GM19463 (cell line): ENCODE measurements at regions not wholly inside any gene's neighbourhood (a gene's known extent, or its start where the extent isn't known, plus 50 kb on each side); places are given as distances from the start of the nearest gene placed in this dataset.

Source experiments
- ATAC-seq: cut with Tn5 transposase; IDR thresholded peaks from one replicate; pipeline ENCODE4 v1.9.1; 2021; ENCODE audit warnings: mild to moderate bottlenecking, moderate library complexity; ENCODE audit not compliant: unreplicated experiment

DNA sequence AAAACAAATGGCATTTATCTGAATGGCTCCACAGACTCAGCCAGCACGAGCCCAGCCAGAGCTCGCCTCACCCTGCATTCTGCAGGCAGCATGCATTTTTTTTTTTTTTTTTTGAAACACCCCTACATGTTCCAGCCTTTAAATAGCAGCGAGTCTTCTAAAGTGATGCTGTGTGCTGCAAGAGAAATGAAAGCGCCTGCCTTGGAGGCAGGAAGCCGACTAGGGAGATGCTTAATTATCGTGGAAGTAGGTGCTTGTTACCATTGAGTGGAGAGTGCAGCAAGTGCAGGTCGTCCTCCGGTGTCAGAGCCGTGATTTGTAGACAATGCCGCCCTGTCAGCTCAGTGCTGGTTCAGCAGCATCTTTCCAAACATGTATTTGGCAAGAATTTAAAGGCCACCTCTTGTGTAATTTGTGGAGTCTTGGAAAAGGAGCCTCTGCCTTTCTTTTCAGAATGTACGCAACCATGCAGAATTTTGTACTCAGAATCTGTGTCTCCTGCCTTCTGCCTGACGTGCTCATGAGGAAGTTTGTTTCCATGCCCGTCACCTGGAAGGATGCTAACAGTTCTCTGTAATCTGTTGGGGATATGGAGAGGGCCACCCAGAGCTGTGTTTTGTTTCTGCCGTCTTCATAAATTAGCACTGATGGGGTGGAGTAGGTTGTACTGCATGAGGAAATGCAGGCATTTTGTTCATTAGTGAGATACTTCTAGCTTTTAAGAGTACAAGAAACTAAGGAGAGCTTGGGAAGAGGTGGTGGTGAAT, 345.9 kb upstream of the RGS6 start:
- no peak for ATAC-seq

DNA sequence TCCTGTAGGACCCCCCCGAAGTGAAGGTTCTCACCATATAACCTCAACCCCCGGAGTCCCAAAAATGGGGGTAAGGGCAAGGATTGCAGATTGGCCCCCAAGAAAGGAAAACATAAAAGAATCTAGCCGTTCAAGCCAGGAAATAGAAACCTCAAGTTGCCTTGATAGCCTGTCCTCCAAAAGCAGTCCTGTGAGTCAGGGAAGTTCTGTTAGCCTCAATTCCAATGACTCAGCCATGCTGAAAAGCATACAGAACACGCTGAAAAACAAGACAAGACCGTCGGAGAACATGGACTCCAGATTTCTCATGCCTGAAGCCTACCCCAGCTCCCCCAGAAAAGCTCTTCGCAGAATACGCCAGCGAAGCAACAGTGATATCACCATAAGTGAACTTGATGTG, 344.2 kb upstream of the RGS6 start:
- no peak for ATAC-seq

DNA sequence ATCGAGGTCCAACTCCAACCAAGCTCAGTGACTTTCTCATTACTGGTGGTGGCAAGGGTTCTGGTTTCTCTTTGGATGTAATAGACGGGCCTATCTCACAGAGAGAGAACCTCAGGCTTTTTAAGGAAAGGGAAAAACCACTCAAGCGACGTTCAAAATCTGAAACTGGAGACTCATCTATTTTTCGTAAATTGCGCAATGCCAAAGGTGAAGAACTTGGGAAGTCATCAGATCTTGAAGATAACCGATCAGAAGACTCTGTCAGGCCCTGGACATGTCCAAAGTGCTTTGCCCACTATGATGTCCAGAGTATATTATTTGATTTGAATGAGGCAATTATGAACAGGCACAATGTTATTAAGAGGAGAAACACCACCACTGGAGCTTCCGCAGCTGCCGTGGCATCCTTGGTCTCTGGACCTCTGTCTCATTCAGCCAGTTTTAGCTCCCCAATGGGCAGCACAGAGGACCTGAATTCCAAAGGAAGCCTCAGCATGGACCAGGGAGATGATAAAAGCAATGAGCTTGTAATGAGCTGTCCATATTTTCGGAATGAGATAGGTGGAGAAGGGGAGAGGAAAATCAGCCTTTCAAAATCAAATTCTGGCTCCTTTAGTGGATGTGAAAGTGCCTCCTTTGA, 343.5 kb upstream of the RGS6 start:
- ATAC-seq: no peak

DNA sequence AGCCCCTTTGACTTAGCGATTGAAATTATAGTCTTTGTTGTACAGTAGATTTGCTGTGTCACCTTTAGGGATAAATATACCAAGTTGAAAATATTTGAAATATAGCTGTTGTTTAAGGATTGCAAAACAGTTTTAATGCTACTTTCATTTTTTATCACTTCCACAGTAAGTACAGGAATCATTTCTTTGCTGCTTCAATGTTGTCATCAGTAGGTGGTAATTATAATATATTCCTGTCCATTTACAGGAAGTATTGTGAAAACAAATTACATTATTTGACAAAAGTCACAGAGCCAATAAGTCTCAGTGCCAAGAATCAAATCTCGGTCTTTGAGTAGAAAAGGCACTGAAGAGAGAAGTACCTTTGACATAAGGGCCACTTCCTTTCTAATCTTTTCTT, 342.6 kb upstream of the RGS6 start:
- ATAC-seq: no peak

DNA sequence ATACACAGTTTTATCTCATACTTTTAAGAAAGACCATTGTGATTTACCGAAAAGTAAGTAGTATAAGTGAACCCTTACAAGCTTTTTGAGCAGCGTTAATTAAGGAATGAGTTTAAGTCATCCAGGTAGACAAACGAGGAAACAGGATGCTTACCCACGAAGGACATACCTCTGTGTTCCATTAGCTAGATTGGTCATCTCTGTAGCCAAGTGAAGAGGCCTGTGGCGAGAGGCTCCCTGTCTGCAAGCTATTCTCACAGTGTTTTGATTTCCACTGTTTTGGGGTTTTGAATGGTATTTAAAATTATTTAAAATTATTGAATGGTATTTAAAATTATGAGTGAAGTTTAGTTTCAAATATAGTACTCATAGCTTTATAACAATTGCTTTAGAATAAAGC, 342.1 kb upstream of the RGS6 start:
- ATAC-seq: no peak

DNA sequence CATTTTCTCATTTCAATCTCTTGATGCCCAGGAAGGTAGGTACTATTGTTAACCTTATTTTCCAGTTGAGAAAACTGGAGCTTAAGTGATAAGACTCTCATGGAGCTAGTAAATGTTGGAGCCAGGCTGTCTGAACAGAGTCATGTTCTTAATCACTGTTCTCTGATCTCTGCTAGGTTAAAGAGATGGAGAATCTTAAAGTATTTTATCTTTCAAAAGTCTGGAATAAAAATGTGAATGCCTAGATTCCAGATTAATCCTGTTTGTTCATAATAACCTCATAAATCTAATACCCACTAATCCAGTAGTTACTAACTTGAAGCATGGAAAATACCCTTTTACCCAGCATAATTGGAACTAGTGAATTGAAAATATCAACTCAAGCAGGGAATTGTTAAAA, 341.0 kb upstream of the RGS6 start:
- no peak for ATAC-seq

DNA sequence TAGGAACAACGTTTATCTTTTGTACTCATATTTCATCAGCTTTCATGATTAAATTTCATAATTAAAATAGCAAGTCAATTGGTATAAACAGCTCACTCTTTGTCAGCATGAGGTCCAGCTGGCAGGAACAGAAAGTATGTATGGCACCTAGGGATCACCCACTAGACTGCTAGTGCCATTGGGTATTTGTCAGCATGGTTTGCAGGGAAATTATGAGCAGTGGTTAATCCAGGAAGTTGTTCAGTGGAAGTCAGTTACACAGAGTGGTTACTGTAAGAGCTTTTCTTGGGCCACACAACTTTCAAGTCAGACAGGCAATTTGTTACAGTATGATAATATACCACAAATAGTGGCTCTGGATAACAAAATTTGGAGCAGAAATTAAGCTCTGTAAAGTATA, 340.3 kb upstream of the RGS6 start:
- ATAC-seq: no peak

DNA sequence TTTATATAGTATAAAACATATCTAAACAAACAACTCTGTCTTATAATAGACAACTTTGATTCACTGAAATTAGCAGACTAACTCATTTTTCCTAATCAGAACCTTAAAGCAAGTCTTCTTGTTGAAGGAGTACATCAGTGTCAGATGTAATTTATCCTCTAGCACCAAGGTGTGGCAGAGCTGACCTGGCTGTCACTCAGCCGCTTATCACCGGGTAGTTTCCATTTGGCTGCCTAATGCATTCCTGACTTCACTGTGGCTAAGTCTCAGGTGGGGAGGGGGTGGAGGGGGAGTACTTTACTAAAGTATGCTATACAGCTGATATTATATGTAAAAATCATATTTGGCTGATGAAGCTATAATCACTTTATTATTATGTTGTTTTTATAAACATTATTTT, 339.9 kb upstream of the RGS6 start:
- ATAC-seq: no peak

DNA sequence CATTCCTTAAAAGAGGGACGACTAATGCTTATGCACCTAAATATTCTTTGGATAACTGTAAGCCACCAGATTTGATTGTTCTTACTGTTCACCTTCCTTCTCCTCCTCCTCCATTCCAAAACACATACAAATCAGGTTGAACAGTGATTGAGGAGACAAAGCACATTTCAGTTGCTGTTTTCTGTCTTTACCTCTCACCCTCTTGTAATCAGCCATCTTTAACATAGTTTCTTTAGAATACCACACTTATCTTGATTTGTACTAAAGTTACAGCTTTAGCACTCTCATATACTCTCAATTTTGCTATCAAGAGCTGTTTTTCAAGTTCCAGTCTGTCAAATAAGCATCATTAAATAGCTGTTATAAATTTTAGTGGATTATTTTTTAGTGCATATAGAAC, 338.3 kb upstream of the RGS6 start:
- ATAC-seq: no peak

DNA sequence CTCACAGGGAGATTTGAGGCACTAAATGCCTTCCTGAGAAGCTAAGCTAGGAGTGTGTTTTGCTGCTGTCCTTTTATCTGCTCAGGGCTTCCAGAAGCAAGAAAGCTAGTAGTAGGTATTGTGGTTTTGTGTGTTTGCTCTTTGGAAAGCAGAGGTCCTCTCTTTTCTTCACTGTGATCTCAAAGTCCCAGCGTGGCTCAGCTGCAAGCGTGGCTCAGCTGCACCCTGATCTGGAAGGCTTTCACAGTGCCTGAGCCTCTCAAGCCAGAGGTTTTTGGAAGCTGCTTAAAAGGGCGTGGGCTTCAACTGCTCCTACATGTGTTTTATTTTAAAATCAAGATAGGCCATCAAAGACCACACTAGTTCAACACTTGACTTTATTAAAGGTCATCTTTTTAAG, 337.4 kb upstream of the RGS6 start:
- ATAC-seq: no peak

DNA sequence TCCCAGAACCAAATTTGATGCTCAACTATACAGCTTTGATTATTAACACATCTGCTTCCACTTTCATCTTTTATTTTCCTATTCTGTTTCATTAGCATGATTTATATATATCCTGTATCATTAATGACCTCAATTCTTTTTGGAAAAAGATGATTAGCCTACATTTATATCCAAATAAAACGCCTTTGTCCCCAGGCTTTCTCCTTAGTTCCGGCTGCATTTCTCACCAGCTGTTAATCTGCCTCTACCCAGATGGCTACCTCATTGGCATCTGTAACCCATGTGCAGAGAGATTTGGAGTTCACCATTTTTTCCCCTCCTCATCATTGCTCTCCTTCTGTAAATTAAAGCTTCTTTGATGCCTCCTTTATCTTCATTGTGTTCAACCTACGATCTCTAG, 336.8 kb upstream of the RGS6 start:
- ATAC-seq: no peak

DNA sequence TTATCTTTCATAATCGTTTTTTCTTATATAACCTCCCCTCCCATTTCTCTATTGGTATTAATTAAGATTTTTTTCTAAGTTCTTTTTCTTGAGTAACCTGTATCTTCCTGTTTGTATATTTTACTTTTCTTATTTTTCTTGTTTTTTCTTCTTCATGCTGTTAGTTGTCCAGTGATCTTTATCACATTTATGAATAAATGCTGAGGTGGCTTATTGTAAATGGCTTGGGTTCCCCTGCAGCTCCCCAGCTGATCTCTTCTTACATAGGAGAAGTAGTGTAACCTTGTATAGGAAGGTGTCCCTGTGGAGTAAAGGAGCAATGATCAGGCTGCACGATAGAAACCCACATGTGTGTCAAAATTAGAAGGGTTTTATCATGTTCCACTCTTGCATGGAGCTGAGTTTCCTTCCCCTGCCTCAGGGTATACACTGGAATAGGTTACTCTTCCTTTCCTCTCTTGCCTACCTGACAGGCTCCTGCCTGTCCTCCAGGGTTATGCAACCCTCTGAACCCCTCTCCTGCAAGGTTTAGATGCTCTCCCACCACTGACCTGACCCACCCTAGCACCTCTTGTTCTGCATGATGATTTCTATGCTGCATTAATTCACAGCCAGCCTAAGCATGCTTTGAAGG, 334.8 kb upstream of the RGS6 start:
- peak; percentile 9 for ATAC-seq

DNA sequence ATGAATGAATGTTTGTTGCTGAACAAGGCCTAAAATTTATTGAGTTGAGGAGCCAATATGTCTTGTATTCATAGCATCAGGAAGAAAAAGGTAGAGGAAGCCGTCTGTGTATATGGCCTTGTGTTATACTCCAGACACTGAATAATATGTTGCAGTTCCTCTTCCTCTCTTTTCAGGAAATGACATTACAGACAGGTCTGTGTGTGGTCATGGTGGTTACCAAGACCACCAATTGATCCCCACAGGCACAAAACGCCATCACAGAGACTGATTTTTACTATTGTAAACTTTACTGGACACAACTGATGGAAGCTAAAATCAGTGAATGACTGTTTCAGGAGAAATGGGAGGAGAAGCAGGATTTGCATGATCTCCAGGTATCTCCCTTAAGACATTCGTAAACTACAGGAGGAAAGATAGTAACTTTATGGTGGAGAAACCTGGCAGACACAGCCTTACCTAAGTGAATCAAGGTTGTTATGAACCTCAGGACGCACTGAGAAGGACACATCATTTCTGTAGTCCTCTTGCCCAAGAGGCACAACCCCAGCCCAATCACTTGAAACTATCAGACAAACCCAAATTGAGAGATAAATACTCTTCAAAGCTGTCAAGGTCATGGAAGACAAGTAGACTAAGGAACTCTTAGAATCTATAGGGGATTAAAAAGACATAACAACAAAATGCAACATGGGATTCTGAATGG, 334.1 kb upstream of the RGS6 start:
- ATAC-seq: peak; percentile 74

DNA sequence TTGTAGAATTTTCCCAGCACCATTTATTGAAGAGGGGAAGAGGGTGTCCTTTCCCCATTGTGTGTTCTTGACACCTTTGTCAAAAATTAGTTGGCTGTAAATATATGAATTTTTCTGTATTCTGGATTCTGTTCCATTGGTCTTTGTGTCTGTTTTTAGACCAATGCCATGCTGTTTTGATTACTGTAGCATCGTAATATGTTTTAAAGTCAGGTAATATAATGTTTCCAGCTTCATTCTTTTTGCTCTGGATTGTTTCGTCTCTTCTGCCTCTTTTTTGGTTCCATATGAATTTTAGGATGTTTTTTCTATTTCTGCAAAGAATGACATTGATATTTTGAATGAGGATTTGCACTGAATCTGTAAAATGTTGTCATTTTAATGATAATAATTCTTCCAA, 331.9 kb upstream of the RGS6 start:
- no peak for ATAC-seq

DNA sequence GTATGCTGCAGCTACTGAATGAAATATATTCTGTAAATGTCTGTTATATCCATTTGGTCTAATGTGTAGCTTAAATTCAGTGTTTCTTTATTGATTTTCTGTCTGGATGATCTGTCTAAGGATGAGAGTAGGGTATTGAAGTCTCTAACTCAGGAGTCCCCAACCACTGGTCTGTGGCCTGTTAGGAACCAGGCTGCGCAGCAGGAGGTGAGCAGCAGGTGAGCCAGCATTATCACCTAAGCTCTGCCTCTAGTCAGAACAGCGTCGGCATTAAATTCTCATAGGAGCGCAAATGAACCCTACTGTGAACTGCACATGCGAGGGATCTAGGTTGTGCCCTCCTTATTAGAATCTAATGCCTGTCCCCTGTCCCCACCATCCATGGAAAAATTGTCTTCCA, 329.7 kb upstream of the RGS6 start:
- ATAC-seq: no peak

DNA sequence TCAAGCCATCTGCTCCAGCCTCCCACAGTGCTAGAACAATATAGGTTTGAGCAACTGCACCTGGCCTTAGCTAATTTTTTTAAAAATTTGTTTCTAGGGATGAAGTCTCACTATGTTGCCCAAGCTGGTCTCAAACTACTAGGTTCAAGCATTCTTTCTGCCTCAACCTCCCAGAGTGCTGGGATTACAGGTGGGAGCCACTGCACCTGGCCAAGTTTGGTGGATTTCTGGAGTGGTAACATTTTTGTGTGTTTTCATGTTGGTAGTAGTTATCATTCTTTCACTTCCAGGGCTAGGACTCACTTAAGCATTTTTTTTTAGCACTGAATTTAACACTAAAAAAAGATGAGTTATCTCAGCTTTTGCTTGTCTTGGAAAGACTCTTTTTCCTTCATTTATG, 328.0 kb upstream of the RGS6 start:
- ATAC-seq: no peak

DNA sequence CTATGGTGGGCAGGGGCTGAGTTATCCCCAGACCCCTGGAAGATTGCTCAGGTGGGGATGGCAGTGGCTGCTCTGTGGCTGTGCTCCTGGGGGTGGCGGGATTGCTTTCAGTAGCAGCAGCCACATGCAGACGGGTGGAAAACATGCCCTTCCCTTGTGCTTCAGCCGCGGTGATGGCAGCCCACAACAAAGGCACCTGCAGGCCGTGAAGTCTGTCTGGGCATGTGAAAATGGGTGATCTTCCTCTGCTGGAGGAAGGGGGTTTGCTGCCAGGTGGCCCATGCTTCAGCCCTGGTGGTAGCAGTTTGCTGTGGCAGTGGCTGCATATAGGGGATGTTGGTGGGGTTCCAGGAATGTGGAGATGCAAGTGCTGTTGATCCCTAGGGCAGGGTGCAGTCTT, 326.2 kb upstream of the RGS6 start:
- ATAC-seq: no peak

DNA sequence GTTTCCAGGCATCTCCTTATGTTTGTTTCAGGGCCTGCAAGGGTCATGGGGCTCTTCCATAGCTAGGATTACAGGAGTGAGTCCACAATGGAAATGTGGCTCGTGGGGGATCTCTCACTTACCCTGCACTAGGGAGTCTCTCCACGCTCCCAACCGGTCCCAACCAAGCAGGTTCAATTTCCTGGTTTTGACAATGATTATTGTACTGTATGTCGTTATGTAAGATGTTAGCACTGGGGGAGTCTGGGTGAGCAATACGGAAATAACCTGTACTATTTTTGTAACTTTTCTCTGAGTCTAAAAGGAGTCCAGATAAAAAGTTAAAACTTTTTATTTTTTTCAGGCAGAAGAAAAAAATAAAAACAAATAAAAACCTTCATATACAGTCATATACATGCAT, 325.7 kb upstream of the RGS6 start:
- no peak for ATAC-seq

DNA sequence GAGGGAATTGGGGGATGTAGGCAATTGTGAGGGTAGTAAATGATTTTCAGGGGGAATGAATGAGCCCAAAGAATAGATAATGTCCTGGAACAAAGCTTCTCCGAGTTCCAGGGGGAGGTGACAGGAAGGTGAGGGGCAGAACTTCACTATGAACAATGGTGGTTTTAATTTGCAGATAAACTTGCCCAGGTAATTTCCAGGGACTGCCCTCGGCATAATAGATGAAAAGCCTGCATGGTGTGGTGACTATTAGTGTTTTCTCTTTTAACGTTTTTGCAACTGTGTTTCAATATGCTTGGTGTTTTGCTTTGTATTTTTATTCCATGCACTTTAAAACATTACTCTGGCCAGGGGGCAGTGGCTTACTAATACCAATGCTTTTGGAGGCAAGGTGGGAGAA, 325.2 kb upstream of the RGS6 start:
- no peak for ATAC-seq

DNA sequence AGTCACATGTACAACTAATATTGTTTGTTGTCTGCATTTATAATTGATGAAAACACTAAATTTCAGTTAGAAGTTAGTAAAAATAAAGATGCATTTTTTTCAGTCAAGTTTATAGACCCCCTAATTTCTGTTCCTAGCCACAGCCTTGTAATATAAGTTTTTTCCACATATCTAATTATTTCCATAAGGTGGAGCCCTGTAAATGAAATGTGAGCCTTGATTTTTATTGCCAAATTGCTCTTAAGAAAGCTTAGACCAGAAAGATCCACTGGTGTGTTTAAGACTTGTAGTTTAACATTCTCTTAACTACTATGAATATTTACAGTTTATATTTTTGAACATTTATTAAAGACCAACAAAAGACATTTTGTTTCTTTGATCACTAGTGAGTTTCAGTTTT, 322.1 kb upstream of the RGS6 start:
- no peak for ATAC-seq

DNA sequence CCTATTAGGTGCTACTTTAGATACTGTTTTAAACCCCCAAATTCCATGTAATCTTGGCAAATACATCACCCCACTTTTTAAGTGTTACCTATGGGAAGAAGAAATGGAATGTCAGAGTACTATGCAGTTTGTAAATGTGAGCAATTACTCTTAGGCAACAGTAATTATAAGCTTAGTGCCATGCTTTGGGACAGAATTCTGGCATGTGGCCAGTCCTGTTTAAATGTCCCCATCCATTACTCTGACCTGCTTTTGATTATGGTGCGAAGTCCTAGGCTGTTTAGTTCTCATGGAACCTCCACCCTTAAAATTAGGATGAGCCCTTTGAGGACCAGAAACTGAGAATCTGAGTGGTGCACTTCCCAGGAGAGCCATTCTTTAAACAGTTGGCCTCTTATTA, 321.4 kb upstream of the RGS6 start:
- ATAC-seq: no peak

DNA sequence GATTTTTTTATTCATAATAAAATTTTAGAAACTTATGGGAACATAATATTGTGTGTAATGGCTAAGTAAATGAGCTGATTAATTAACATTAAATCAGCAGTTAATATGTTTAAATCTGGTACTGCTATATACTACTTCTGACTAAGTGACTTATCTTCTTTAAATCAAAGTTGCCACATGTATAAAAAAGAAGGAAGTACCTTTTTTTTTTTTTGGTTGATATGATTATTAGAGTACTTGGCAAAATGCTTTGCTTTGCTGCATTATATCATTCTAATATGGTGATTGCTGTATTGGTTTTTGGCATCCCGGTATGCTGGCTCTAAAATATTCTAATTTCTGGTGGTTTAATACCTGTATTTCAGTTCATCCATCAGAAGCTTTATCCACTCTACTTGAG, 319.1 kb upstream of the RGS6 start:
- no peak for ATAC-seq
